Stimulated activated CD8-positive, alpha-beta memory T cell treated with anti-CD3 and anti-CD28 coated beads, Interleukin-15, amount 100 ng/mL, for 4 hours (primary cell): ENCODE measurements at regions not wholly inside any gene's neighbourhood (a gene's known extent, or its start where the extent isn't known, plus 50 kb on each side); places are given as distances from the start of the nearest gene placed in this dataset.
"Not testable (repeated sequence)": the region's sequence is repeated elsewhere in the genome, so short reads cannot be mapped to it uniquely, and the experiment has no call there.

Experiments used
- DNase-seq, 2 donors: peaks; one replicate each; pipeline ENCODE4 v3.0.0-alpha.2; 2020; ENCODE audit warnings: low read depth in 2 of 2

DNA sequence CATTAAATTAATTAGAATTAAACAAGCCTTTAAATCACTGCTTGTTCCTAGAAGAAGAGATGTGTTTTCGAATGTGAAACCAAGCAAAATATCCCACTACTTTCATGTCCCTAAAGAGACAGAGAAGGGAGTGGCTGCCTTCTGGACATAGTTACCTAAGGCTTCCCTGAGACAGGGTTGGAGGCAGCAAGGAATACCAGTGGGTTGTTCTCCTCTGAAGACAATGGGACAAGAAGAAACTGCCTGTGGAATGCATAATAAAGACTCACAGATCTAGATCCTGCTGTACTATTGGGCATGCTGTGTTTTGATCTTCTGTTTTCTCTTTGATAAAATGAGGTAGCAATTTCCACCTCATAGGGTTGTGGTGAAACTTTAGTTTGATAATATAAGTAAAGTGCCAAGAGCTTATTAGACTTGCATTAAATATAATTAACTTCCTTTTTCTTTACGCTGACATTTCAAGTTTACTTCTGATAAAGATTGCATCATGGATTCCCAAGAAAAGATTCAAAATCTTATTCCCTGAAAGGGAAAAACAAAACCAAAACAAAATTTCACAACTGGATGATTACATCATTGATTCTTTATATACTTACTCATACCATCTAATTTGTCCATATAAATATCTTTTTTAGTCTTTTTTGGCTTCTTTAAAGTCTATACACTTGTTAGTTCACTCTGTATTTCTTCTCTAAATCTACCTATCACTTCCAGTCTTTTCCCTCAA is 621.3 kb downstream of the ETS1 start:
- no peak for DNase-seq

DNA sequence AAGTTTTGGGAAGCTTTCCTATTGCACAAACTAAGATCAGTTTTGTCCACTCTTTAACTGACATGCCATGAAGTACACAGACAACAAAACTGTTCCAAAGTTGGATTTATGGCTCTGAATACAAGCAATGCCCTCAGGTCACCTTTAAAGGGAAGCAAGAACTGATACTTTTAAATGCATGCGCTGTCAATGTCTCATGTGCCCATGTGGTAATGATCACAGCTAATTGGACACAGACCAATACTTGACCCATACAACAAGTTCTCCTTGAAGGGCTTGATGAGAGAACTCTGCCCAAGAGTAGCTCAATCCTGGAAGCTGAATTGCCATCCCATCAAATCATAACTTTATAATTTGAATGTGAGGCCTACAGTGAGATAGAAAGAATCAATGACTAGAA is 624.9 kb downstream of the ETS1 start:
- DNase-seq = no peak

DNA sequence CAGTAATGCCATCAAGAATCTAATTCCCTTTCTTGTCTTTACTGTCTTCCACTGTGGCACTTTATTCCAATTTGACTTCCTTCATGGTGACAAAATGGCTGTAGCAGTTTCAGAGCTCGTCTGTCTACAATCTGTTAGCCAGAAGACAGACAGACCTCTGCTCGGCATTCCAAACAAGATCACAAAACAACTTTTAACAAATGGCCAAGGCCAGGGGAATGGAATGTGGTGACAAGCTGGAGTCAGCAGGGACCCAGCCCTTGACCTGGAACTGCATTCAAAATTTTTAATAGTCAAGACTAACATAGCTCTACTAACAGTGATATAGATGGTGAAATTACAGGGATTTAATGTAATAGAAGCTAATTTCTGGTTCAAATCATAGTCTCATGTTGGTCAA is 637.2 kb downstream of the ETS1 start:
- no peak for DNase-seq

DNA sequence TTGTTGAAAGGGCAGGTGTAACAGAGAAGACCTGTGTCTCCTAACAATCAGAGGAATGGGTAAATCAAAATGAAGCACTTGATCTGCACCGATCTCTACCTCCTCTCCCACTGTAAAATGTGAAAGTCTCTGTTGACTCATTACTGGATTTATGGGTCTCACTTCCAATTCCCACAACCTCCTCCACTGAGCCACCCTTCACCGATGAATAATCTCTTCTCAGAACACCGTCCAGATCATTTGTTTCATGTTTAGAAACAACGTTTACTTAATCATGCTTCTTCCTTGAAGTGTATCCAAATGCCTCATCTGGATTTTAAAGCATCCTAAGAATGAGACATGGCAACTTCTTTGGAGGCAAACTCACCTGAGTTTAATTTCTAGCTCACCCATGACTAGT is 643.6 kb downstream of the ETS1 start:
- no peak for DNase-seq

DNA sequence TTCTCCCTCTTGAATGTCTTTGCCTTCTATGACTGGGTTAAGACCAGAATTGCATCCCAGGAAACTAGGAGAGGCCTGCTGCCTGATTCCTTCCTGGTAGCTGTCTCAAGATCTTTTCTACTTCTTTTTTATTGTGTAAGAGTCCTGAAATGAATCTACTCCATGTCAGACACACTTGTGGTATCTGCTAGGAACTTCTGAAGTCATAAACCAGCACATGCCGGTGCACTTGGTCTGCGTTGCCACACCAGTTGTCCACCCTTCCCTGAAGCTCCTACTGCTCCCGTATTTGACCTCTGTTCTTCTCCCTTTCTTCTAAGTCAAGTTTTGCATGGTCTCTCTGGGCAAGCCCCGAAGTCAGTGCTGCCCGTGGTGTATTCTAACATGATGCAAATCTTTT is 644.2 kb downstream of the ETS1 start:
- no peak for DNase-seq

DNA sequence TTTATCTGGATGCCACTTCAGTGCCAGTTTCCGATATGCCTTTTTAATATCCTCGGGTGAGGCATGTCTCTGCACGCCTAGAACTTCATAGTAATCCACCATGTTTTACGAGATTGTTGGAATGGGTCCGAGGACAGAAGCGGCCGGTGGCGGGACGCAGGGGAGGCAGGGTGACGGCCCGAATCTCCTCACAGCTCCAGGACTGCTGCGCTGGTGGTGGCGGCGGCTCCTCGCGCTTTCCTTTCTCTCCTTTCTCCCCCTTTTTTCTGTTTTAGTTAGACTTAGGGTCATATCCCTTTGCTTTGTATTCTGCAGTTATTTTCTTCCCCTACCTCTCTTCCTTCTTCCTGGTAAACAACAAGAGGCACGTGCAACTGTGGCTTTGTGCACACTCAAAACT is 645.8 kb downstream of the ETS1 start:
- DNase-seq = not testable (repeated sequence)

DNA sequence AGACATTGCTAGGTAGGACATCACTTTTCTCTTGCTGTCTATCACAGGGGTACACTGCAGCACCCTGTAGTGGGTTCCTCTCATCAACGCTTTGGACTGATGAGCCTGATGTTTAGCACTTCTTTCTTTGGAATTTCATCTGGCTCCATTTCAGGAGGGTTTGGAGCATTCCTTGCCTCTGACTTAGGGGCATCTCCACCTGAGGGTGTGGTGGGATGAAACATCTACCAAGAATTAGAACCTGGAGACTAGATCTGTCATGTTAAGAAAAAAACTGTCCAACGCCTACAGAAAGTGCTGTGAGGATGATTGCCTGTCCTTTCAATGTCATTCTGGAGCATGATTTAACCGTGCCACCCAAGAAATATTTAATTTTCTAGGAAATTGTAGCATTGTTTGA is 648.4 kb downstream of the ETS1 start:
- no peak for DNase-seq

DNA sequence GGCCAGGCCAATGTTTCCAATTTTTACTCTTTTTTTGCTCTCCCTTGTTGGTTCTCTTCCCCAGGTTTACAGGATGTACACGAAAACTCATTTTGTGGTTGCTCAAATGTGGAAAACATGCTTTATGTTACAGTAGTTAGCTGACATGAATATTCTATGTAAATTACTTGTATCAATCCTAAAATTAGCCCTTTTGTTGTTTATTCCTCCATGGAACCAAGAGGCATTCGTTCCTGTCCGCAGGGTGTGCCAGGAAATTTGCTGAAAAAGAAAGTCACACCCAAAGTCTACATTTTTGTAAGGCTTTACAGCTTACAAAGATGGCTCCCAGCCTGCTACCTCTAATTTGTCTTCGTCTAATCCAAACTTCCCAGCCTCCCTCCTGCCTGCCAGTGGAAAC is 652.3 kb downstream of the ETS1 start:
- DNase-seq = no peak

DNA sequence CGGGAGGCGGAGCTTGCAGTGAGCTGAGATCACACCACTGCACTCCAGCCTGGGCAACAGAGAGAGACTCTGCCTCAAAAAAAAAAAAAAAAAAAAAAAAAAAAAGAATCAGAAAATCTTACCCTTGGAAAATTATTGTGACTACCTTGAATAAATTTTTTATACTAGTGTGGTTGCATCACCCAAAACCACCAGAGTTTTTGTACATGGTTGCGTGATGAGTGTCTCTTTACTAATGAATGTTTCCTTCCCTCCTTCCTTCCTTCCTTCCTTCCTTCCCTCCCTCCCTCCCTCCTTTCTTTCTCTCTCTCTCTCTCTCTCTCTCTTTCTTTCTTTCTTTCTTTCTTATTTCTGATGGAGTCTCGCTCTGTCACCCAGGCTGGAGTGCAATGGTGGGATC is 653.4 kb downstream of the ETS1 start:
- not testable (repeated sequence) for DNase-seq

DNA sequence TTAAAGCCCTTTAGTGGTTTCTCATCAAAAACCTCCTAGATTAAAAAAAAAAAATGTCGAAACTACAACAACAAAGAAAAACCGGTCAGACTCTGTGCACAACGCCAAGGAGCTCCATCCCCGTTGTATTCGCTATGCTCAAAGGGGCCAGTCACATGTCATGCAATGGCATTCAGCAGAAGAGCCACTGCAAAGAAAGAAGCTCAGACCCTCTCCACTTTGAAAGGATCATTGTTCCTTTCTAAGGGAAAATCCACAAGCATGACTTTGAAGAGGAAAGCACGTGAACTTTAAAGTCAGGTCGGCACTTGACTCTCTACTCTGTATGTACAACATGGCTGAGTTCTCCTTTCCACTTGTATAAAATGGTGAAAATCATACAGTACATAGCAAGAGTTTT is 655.6 kb downstream of the ETS1 start:
- no peak for DNase-seq

DNA sequence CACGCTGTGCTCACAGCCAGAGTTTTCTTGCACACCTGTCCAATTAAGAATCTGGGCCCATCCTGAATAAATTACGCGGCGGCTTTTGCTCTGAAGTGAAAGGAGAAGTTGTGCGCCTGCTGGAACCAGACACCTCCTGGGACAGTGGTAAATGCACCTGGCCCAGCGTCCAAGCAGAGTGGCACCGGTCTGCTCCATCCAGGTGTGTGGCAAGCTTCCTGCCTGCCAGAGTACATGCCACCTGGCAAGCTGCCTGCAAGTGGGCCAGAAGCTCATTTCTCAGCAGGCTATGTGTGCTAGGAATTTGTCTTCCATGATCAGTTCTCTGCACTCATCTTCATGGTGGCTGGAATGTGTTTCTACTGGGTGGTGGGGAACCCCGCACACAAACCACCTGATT is 660.6 kb downstream of the ETS1 start:
- DNase-seq = no peak

DNA sequence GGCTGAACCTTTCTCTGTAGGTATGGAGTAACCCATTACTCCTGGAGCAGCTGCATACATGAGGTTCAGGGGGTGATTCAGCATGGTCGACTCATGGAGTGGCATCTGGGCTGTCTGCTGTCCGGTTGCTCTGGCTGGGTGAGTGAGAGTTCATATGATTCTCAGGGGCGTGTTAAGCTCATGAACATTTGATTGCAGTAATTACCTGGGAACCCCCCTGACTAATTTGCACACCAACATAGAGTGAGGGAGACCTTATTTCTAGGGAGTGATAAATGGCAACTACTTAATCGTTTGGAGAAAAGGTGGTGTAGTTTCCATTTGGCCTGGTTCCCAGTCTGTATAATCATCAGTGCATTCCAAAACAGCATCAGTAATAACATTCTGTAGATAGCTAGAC is 661.9 kb downstream of the ETS1 start:
- DNase-seq = no peak

DNA sequence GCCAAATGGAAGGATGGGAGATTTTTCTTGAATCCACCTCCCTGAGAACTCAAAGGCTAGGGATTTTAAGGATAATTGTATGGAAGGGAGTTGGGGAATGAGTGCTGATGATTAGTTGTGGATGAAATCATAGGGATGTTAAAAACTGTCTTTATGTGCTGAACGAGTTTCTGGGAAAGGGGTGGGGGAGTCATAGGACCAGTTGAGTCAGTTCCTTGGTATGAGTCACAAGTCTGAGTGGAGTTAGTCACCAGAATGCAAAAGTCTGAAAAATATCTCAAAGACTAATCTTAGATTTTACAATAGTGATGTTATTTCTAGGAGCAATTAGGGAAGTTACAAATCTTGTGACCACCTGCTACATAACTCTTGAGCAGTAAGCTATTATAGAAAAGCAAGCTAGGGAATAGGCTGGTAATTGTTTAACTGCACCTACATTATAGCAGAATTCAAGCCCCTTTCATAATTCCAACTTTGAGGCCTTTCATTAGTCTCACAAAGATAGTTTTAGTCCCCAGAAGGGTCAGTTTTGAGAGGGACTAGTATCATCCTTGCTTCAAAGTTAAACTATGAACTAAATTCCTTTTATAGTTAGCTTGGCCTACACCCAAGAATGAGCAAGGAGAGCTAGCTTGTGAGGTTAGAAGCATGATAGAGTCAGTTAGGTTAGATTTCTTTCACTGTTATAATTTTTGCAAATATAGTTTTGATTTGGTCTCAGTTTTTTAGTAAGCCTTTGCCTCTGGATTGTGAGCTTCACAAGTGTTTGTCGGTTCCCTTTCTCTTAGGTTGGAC is 668.0 kb downstream of the ETS1 start:
- no peak for DNase-seq

DNA sequence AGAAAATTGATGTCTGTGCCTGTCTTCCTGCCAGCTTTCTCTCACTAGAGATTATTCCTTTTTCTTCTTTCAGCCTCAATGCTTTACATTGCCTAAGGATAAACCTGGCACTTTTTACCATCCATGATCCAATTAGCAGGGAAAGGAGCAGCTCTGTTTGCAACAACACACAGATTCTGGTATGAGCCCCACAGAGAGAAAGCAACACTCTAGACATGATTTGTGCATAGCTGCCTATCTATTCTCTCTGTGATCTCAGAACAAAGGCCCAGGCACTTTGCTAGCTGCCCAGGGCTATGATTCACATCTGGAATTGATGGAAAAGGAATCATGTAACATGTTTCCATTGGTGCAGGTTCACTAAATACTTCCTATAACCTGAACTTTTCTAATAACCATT is 685.0 kb downstream of the ETS1 start:
- DNase-seq = no peak

DNA sequence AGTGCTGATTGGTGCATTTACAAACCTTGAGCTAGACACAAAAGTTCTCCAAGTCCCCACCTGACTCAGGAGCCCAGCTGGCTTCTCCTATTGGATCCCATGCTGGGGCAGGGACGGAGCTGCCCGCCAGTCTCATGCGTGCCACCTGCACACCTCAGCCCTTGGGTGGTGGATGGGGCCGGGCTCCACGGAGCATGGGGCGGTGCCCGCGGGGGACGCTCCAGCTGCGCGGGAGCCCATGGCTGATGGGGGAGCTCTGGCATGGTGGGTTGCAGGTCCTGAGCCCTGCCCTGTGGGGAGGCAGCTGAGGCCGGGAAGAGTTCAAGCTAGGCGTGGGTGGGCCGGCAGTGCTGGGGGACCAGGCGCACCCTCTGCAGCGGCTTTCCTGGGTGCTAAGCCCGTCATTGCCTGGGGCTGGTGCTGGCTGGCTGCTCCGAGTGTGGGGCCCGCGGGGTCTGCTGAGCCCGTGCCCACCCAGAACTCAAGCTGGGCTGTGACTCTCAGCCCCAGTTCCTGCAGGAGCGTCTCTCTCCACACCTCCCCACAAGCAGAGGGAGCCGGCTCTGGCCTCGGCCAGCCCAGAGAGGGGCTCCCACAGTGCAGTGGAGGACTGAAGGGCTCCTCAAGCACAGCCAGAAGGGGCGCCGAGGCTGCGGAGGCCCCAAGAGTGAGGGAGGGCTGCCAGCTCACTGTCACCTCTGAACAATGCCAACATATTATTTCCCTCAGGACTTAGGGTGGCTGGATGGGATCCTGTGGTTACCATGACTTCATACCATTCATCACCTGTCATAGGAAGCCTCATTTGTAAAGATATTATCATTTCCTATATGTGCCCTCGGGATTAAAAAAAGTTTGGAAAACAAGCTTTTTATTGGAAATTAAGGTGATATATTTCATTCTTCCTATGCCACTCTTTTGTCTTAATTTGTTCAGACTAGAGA is 688.7 kb downstream of the ETS1 start:
- DNase-seq = no peak

DNA sequence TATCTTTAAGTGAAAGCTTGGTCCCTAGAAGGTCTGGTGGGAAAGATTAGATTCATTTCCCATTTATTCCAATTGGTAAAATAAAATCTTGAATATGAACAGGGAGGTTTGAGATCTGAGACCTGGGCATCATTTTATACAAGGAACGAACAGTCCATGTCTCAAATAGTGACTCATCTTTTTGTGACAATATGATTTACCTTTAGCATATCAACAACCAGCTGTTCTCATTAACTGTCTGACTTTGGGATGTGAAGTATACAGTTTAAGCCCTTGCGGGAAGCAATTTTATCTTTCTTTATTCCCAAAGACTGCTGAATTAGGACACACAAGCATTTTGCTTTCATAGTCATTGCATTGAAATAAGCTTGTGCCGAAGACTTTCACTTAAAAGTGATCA is 691.6 kb downstream of the ETS1 start:
- no peak for DNase-seq

DNA sequence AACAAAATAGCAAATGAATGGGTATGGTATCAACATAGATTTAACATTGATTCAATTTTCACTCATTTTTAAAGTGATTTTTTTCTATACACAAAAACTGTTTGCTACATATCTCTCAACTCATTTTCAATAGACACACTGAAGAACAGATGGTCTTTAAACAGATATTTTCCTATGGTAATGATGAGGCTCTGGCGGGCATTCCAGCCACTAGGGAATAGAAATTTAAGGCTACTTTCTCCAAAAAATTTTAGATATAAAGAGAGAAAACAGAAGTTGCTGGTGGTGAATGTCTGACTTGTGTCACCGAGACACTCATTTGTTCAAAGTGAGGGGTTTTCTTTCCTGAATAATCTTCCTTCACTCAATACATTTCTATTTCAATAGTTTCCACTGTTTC is 693.0 kb downstream of the ETS1 start:
- DNase-seq = no peak

DNA sequence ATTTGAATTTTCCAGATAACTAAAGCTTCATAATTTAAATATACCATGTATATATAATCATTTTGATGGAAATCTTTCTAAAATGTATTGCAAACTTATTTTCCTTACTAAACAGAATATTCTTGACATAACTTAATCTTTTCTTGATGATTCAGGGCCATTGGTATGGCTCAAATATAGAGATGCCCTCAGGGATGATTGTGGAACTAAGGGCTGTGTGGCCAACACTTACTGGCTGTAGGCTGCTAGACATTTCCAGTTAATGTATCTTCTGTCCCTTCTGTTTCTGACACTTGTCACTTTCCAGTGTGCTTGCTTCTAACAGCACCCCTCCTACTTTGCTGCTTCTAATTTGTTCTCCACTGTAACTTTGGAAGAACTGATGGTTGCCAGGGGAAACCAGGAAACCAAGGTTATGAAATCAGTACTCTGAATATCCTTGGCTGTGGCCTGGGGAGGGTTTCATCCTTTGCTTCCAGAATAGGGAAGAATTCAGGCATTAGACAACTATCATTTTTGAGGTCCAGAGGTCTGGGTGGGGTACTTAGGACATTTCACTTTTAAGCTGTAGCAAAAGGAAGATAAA is 697.2 kb downstream of the ETS1 start:
- no peak for DNase-seq

DNA sequence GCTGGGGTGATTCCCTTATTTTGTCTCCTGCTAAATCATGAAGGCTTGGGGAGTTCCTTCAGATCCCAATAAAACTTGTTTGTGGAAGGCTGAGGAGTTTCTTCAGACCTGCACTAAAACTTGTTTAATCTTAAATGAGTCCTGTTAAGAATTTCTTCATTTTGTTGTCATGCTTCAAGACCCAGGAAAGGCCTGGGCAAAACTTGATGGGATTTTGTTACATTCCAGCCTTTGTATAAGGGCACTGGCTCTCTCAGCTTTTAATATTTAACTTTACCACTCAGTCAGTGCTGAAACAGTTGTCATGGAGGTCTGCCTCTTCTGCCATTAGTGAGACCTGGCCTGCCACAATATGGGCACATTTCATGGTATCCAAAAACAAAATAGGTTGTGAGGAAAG is 699.0 kb downstream of the ETS1 start:
- no peak for DNase-seq

DNA sequence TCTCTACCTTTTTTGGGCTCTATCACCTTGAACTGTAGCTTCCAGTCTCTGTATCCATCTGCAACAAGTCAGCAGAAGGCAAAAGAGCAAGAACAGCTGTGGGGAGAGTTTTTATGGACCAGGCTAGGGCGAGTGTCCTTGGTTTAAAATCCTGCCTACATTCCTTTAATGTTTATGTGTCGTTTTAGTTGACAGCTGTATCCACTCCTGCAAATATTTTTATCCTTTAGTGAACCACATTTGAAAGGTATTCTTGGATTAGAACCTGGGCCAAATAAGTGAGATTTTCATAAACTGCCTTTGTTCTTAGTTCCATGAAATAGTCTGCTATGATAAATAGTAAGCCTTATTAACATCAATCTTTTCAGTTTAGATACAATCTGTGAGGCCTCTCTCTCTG is 712.2 kb downstream of the ETS1 start:
- DNase-seq = no peak

DNA sequence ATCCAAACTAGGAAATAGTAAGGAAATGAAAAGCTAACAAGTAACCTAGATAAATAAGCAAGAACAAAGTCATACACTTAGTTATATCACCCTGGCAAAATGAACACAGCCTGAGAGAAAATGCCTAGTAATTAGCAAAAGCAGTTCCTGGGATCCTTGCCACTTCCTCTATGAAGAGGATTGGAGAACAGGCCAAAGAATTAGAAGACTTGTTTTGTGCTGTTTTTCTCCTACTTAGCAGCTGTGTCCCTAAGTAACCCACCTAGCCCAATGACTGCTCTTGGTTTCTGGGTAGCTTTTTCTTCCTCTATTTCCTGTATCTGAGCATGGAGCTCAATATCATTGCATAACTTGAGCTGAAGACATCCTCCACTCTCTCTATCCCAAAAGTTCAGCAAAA is 713.9 kb downstream of the ETS1 start:
- DNase-seq = no peak

DNA sequence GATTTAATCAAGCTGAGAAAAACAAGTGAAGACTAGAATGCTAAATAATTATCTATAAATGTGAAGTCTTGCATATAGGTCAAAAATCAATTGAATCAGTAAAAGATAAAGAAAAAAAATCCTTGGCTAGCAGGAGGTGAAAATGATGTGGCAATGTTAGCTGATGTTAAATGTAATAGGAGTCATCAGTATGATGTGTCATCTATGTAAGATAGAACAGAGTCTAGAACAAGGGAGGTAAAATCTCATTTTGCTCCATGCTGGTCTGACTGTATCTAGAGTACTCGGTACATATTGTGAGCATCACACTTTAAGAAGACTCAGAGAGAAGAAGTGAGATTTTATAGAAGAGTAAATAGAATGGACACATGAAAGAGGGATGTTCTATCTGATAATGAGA is 721.2 kb downstream of the ETS1 start:
- DNase-seq = no peak
